Urinary bladder (tissue), 3 donors: ENCODE measurements at regions not wholly inside any gene's neighbourhood (a gene's known extent, or its start where the extent isn't known, plus 50 kb on each side); places are given as distances from the start of the nearest gene placed in this dataset.

Experiments
- DNase-seq: peaks from one replicate; pipeline ENCODE4 v3.0.0-alpha.2; 2015; ENCODE audit errors: extremely low spot score
- H3K27ac ChIP-seq: one replicate; pipeline ENCODE4 v1.5.1; 2013; ENCODE audit warnings: low read depth, mild to moderate bottlenecking, moderate library complexity
- H3K36me3 ChIP-seq: one replicate; pipeline ENCODE4 v1.6.1; 2013; ENCODE audit warnings: mild to moderate bottlenecking, moderate library complexity; ENCODE audit not compliant: insufficient read depth
- H3K4me1 ChIP-seq: one replicate; pipeline ENCODE4 v1.6.1; 2013; ENCODE audit warnings: mild to moderate bottlenecking, moderate library complexity; ENCODE audit not compliant: insufficient read depth
- H3K4me3 ChIP-seq: one replicate; pipeline ENCODE4 v1.5.1; 2013; ENCODE audit warnings: low read depth, low read length
- WGBS: extraction: QIAGEN DNeasy Blood & Tissue Kit; methylation state at CpG from one replicate; pipeline ENCODE4 v1.1.7; 2013; 5-methylcytosine and 5-hydroxymethylcytosine counted together
- donor health status: healthy with polysubstance abuse.
- donor health status: healthy.

- no peaks in the 10 kb centered on the region for H3K4me1 ChIP-seq
- DNase-seq, result no peak
- no peaks in the 10 kb centered on the region for H3K36me3 ChIP-seq
- H3K27ac ChIP-seq, result no peak overlapping the region
- no peak overlapping the region for H3K4me3 ChIP-seq
- 54% methylated on average over 2 of the region's 2 CpGs for WGBS
Measured at GRCh38 chr6:48928937-48929336, 534.1 kb downstream of the MMUT start.

- Histone ChIP-seq H3K27ac (no peak overlapping the region), H3K4me3 (no peak overlapping the region), H3K36me3 (no peaks in the 10 kb centered on the region), H3K4me1 (no peaks in the 10 kb centered on the region)
- 81% methylated on average over 2 of the region's 2 CpGs for WGBS
- DNase-seq, result no peak
Measured at GRCh38 chr6:48922837-48923236, 540.2 kb downstream of the MMUT start.

GRCh38 chr6:48919555-48919954, 543.5 kb downstream of the MMUT start:
- DNase-seq, result no peak
- Histone ChIP-seq H3K4me1 (no peaks in the 10 kb centered on the region), H3K36me3 (no peaks in the 10 kb centered on the region), H3K4me3 (no peak overlapping the region), H3K27ac (no peak overlapping the region)

GRCh38 chr6:48917233-48917632, 545.8 kb downstream of the MMUT start:
- Histone ChIP-seq H3K36me3 (no peaks in the 10 kb centered on the region), H3K4me1 (no peaks in the 10 kb centered on the region), H3K27ac (no peak overlapping the region), H3K4me3 (no peak overlapping the region)
- DNase-seq, result no peak
- 22% methylated on average over 2 of the region's 2 CpGs for WGBS

- no peak for DNase-seq
- Histone ChIP-seq H3K4me3 (no peak overlapping the region), H3K36me3 (no peaks in the 10 kb centered on the region), H3K4me1 (no peaks in the 10 kb centered on the region), H3K27ac (no peak overlapping the region)
Measured at GRCh38 chr6:48916607-48917006, 546.4 kb downstream of the MMUT start.

- no peak for DNase-seq
- no peaks in the 10 kb centered on the region for H3K4me1 ChIP-seq
- no peaks in the 10 kb centered on the region for H3K36me3 ChIP-seq
- H3K27ac ChIP-seq, result no peak overlapping the region
- H3K4me3 ChIP-seq, result no peak overlapping the region
Measured at GRCh38 chr6:48915591-48915990, 547.5 kb downstream of the MMUT start.

- no peaks in the 10 kb centered on the region for H3K36me3 ChIP-seq
- H3K27ac ChIP-seq, result no peak overlapping the region
- 87% methylated on average over 2 of the region's 2 CpGs for WGBS
- no peak overlapping the region for H3K4me3 ChIP-seq
- no peak for DNase-seq
- no peaks in the 10 kb centered on the region for H3K4me1 ChIP-seq
Measured at GRCh38 chr6:48912503-48912902, 550.5 kb downstream of the MMUT start.

- H3K36me3 ChIP-seq, result no peaks in the 10 kb centered on the region
- no peak overlapping the region for H3K27ac ChIP-seq
- H3K4me3 ChIP-seq, result no peak overlapping the region
- no peak for DNase-seq
- H3K4me1 ChIP-seq, result no peaks in the 10 kb centered on the region
Measured at GRCh38 chr6:48904809-48905208, 558.2 kb downstream of the MMUT start.

GRCh38 chr6:48894469-48894868, 568.6 kb downstream of the MMUT start:
- Histone ChIP-seq H3K4me1 (no peaks in the 10 kb centered on the region), H3K4me3 (no peak overlapping the region), H3K36me3 (no peaks in the 10 kb centered on the region), H3K27ac (no peak overlapping the region)
- no peak for DNase-seq
- 78% methylated on average over 3 of the region's 3 CpGs for WGBS

GRCh38 chr6:48893048-48893447, 570.0 kb downstream of the MMUT start:
- no peak overlapping the region for H3K27ac ChIP-seq
- no peak for DNase-seq
- 69% methylated on average over 1 of the region's 1 CpG for WGBS
- H3K4me1 ChIP-seq, result no peaks in the 10 kb centered on the region
- H3K36me3 ChIP-seq, result no peaks in the 10 kb centered on the region
- no peak overlapping the region for H3K4me3 ChIP-seq

GRCh38 chr6:48891308-48891707, 571.7 kb downstream of the MMUT start:
- no peak overlapping the region for H3K27ac ChIP-seq
- no peaks in the 10 kb centered on the region for H3K36me3 ChIP-seq
- 88% methylated on average over 3 of the region's 3 CpGs for WGBS
- no peak for DNase-seq
- H3K4me3 ChIP-seq, result no peak overlapping the region
- no peaks in the 10 kb centered on the region for H3K4me1 ChIP-seq

GRCh38 chr6:48889429-48889828, 573.6 kb downstream of the MMUT start:
- DNase-seq, result no peak
- H3K4me1 ChIP-seq, result no peaks in the 10 kb centered on the region
- 93% methylated on average over 2 of the region's 2 CpGs for WGBS

GRCh38 chr6:48883116-48883515, 579.9 kb downstream of the MMUT start:
- H3K4me3 ChIP-seq, result no peak overlapping the region
- no peak overlapping the region for H3K27ac ChIP-seq
- no peaks in the 10 kb centered on the region for H3K36me3 ChIP-seq
- H3K4me1 ChIP-seq, result no peaks in the 10 kb centered on the region
- DNase-seq, result no peak

More at GRCh38 chr6:48889429-48889828, 573.6 kb downstream of the MMUT start:
- Histone ChIP-seq H3K4me3 (no peak overlapping the region), H3K36me3 (no peaks in the 10 kb centered on the region), H3K27ac (no peak overlapping the region)

GRCh38 chr6:48881551-48881950, 581.5 kb downstream of the MMUT start:
- DNase-seq, result no peak
- WGBS, result 67% methylated on average over 1 of the region's 1 CpG
- no peak overlapping the region for H3K27ac ChIP-seq
- no peaks in the 10 kb centered on the region for H3K4me1 ChIP-seq
- no peaks in the 10 kb centered on the region for H3K36me3 ChIP-seq
- H3K4me3 ChIP-seq, result no peak overlapping the region

GRCh38 chr6:48869595-48869994, 593.5 kb downstream of the MMUT start:
- 60% methylated on average over 1 of the region's 1 CpG for WGBS
- Histone ChIP-seq H3K4me1 (no peaks in the 10 kb centered on the region), H3K27ac (no peak overlapping the region), H3K4me3 (no peak overlapping the region), H3K36me3 (no peaks in the 10 kb centered on the region)
- no peak for DNase-seq
